K562 (cell line): ENCODE measurements at regions not wholly inside any gene's neighbourhood (a gene's known extent, or its start where the extent isn't known, plus 50 kb on each side); places are given as distances from the start of the nearest gene placed in this dataset.
"Not testable (repeated sequence)": the region's sequence is repeated elsewhere in the genome, so short reads cannot be mapped to it uniquely, and the experiment has no call there.

Experiments used
- CREB1 ChIP-seq, 2 experiments: sonication (generic) in 1 of 2; formaldehyde crosslinking in 1 of 2; IDR thresholded peaks; 2 replicates each; pipeline versions ENCODE4 v1.6.1 to v1.8.0; 2012 to 2022; ENCODE audit warnings: inconsistent platforms in 1 of 2, mild to moderate bottlenecking in 1 of 2, missing genetic modification reagents in 1 of 2, moderate library complexity in 1 of 2
- CREM ChIP-seq: IDR thresholded peaks from 2 replicates; pipeline ENCODE4 v1.6.1; 2014; ENCODE audit warnings: antibody characterized with exemption, low read depth
- CTCF ChIP-seq, 3 experiments: IDR thresholded peaks in 2 of 3; conservative IDR thresholded peaks in 1 of 3; 2 replicates each; pipeline ENCODE4 v1.5.1; 2011 to 2012; ENCODE audit warnings: low read length in 3 of 3, mild to moderate bottlenecking in 3 of 3, control low read depth in 2 of 3, improper control_type of control experiment in 1 of 3, inconsistent platforms in 1 of 3, low read depth in 1 of 3, mixed read lengths in 1 of 3, moderate library complexity in 1 of 3; ENCODE audit not compliant: insufficient read depth in 2 of 3
- E2F8 ChIP-seq: fragments of 450-650 bp; IDR thresholded peaks from 2 replicates; pipeline ENCODE4 v1.7.1; 2018; ENCODE audit warnings: mild to moderate bottlenecking, low read depth; ENCODE audit not compliant: partially characterized antibody
- GABPA ChIP-seq: fragments of 200-800 bp; sonication (Bioruptor generic); conservative IDR thresholded peaks from 2 replicates; pipeline ENCODE4 v1.6.1; 2016; ENCODE audit warnings: low read depth, missing genetic modification characterization, missing compliant biosample characterization
- MTA2 ChIP-seq: fragments of 450-650 bp; IDR thresholded peaks from 2 replicates; pipeline ENCODE4 v1.6.1; 2016; ENCODE audit warnings: low read depth
- PML ChIP-seq: IDR thresholded peaks from 2 replicates; pipeline ENCODE4 v1.6.1; 2012; ENCODE audit warnings: low read length, inconsistent platforms
- RFX5 ChIP-seq: IDR thresholded peaks from 2 replicates; pipeline ENCODE4 v1.6.1; 2011; ENCODE audit warnings: low read depth, mild to moderate bottlenecking, improper control_type of control experiment, low read length
- SIN3A ChIP-seq, 2 experiments: fragments of 150-350 bp in 1 of 2; IDR thresholded peaks; 2 replicates each; pipeline ENCODE4 v1.6.1; 2011 to 2016; ENCODE audit warnings: borderline replicate concordance in 2 of 2, low read depth in 2 of 2, low read length in 2 of 2, mild to moderate bottlenecking in 2 of 2, moderate library complexity in 2 of 2; ENCODE audit not compliant: control insufficient read depth in 1 of 2
- STAT5B ChIP-seq: fragments of 250-450 bp; sonication (Bioruptor Pico); IDR thresholded peaks from 2 replicates; pipeline ENCODE4 v1.8.0; 2021; ENCODE audit warnings: mild to moderate bottlenecking, inconsistent platforms
- ZNF121 ChIP-seq: sonication (generic); formaldehyde crosslinking; conservative IDR thresholded peaks from 2 replicates; pipeline ENCODE4 v1.8.0; 2022; ENCODE audit warnings: missing genetic modification reagents
- ZNF444 ChIP-seq: fragments of 250-450 bp; sonication (Bioruptor Pico); IDR thresholded peaks from 2 replicates; pipeline ENCODE4 v1.4.0; 2020; ENCODE audit warnings: mild to moderate bottlenecking, moderate library complexity

- not testable (repeated sequence) for TF ChIP-seq ZNF121 (CRISPR knock-in tag); MTA2; CREM; SIN3A (IDR thresholded peaks at IDR 0.05; ENCODE audit: borderline replicate concordance in 2 of 2, control insufficient read depth in 1 of 2, low read depth in 2 of 2, low read length in 2 of 2); STAT5B (CRISPR knock-in tag); ZNF444; CTCF (IDR thresholded peaks at IDR 0.05 in 2 of 3, conservative IDR thresholded peaks at IDR 0.05 in 1 of 3; ENCODE audit: insufficient read depth in 2 of 3, low read depth in 1 of 3, low read length in 3 of 3); GABPA; E2F8; PML; CREB1 (IDR thresholded peaks at IDR 0.05); CREB1 (CRISPR knock-in tag; IDR thresholded peaks at IDR 0.05); RFX5
Measured at GRCh38 chr5:89634176-89634575, 751.2 kb upstream of the MEF2C start.
